Left colon (tissue), 2 donors: ENCODE measurements at regions not wholly inside any gene's neighbourhood (a gene's known extent, or its start where the extent isn't known, plus 50 kb on each side); places are given as distances from the start of the nearest gene placed in this dataset.
"Not testable (repeated sequence)": the region's sequence is repeated elsewhere in the genome, so short reads cannot be mapped to it uniquely, and the experiment has no call there.

Experiments used
- ATAC-seq: fragments of 200-7000 bp; cut with Tn5 transposase; one replicate; pipeline ENCODE4 v1.9.1; 2020; ENCODE audit warnings: mild to moderate bottlenecking, moderate library complexity
- DNase-seq, 2 donors: peaks; one replicate each; pipeline ENCODE4 v3.0.0-alpha.2; 2020
- intact Hi-C, 2 donors: fragments of 100-400 bp; cut with DNase I in 1 of 2; cut with micrococcal nuclease in 1 of 2; formaldehyde crosslinking; loops; one replicate each; pipeline versions ENCODE4 v1.11.2 to v1.14.0; 2022; cut with DNase I, micrococcal nuclease
- donor health status: DM: no; HTN: no; CAD: no.
- donor health status: DM: yes; HTN: yes; CAD: no.

- intact Hi-C loops, DNase-seq, ATAC-seq: not testable (repeated sequence)
These were observed 59.2 kb upstream of the CCDC180 start for GRCh38 chr9:97248252-97248651.

DNA sequence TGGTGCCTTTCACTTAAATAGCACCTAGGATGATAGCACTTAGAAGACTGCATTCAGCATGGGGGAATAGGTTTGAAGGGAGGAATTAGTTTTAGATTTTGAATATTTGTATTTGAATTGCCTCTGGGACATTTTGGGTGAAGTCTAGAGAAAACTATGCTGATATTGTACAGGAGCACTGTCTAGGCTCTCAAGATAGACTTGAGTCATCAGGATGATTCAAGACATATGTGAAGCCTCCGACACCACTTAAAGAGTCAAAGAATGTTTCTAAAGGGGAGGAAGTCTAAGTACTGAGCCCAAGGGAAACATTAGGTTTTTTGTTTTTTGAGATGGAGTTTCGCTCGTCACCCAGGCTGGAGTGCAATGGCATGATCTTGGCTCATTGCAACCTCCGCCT is 63.9 kb upstream of the CCDC180 start:
- DNase-seq (no peak), ATAC-seq (no peak)
- intact Hi-C loops: no loop called here

DNA sequence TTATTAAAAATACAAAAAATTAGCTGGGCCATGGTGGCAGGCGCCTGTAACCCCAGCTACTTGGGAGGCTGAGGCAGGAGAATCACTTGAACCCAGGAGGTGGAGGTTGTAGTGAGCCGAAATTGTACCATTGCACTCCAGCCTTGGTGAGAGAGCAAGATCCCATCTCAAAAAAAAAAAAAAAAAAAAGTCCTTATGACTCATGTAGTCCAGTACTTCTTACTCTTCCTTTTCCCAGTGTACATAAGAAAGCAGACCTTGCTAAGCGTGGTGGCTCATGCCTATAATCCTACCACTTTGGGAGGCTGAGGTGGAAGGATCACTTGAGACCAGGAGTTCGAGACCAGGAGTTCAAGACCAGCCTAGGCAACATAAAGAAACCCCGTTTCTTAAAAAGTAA is 66.0 kb upstream of the CCDC180 start:
- ATAC-seq, intact Hi-C loops, DNase-seq: not testable (repeated sequence)

DNA sequence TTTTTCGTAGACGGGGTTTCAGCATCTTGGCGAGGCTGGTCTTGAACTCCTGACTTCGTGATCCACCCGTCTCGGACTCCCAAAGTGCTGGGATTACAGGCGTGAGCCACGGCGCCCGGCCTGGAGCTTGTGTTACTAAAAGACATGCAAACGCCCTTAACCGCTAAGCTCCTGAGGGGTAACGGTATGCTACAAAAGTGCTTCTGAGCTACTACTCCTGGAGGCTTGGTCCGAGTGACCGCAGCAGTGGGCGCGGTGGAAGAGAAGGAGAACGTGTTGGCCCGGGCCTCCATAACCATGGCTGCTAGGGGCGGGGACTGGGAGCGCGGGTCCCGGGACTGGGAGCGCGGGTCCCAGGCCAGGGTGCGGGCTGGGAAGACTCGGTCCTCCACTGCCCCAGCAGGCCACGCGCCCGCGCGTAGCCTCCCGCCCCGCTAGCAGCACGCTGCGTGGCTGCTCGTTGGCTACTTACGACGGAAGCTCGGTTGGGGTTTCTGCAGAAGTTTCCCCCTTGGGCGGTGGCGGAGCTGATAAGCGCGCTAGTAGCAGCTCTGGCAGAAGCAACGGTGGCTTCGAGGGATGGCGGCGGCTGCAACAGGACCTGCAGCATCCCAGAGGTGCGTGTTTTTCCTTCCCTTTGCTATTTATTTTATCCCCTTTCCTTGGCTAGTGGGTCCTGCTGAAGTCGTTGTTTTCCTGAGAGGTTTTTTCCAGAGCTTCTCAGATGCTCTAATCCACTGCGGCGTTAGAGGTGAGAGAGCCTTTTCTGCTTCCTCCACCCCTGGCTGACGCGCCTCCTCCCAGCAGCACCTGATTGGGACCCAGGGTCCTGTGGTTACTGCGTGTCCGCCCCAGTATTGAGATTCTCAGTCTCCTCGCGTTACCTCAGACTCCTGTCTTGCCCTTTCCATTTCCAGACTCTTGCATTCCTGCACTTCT is 69.2 kb upstream of the CCDC180 start:
- ATAC-seq (peak; percentile 97), DNase-seq (peak; percentile 74 to 83)
- intact Hi-C loops: no loop called here

DNA sequence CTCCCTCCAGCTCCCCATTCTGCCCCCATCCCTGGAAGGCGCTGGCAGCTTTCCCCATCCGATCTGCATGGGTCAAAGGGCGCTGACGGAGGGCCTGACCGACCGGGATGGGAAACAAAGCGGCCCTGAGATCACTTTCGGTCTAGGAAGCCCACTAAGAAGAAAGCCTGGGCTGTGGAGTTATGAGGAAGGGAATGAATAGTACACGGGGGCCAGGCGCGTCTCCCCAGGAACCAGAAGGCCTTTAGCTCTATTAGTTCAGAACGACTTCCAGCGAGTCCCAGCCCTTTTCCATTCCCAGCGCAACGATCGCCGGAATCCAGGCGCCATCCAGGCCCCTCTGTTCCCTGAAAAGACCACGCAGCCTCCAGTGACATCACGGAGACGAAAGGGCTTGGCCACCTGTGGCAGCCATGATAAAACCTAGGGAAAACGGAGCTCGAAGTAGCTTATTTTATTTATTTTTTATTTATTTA is 70.1 kb upstream of the CCDC180 start:
- no peak for ATAC-seq
- peak in 1 of 2 donors; percentile 6 for DNase-seq
- intact Hi-C loops: no loop called here

- intact Hi-C loops, DNase-seq, ATAC-seq: not testable (repeated sequence)
These were observed 74.5 kb upstream of the CCDC180 start for GRCh38 chr9:97233009-97233400.

DNA sequence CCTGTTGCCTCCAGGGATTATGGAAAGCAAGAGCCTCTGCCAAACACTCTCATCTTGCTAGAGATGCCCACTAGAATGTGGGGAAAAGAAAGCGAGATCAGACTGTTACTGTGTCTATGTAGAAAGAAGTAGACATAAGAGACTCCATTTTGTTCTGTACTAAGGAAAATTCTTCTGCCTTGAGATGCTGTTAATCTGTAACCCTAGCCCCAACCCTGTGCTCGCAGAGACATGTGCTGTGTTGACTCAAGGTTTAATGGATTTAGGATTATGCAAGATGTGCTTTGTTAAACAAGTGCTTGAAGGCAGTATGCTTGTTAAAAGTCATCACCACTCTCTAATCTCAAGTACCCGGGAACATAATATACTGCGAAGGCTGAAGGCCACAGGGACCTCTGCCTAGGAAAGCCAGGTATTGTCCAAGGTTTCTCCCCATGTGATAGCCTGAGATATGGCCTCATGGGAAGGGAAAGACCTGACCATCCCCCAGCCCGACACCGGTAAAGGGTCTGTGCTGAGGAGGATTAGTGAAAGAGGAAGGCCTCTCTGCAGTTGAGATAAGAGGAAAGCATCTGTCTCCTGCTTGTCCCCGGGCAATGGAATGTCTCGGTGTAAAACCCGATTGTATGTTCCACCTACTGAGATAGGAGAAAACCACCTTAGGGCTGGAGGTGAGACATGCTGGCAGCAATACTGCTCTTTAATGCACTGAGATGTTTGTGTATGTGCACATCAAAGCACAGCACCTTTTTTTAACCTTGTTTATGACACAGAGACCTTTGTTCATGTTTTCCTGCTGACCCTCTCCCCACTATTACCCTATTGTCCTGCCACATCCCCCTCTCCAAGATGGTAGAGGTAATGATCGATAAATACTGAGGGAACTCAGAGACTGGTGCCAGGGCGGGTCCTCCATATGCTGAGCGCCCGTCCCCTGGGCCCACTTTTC is 75.1 kb upstream of the CCDC180 start:
- DNase-seq, intact Hi-C loops, ATAC-seq: not testable (repeated sequence)

DNA sequence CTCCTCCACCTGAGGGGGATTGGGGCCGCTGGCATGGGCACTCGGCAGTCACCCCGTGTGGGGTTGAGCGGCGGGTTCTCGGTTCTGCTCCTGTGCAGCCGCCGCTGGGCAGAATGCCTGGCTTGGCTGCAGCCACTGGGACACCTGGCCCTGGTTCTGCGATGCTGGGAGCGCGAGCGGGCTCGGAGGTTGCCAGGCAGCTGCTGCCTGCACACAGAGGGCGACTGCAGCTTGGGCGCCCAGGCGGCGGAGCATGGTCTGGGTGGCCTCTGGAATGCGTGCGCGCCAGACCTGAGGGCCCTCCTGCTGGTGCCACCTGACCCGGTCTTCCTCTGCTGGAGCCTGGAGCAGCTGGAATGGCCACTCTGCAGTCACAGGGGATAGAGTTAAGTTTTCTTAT is 85.1 kb upstream of the CCDC180 start:
- ATAC-seq, DNase-seq, intact Hi-C loops: not testable (repeated sequence)

DNA sequence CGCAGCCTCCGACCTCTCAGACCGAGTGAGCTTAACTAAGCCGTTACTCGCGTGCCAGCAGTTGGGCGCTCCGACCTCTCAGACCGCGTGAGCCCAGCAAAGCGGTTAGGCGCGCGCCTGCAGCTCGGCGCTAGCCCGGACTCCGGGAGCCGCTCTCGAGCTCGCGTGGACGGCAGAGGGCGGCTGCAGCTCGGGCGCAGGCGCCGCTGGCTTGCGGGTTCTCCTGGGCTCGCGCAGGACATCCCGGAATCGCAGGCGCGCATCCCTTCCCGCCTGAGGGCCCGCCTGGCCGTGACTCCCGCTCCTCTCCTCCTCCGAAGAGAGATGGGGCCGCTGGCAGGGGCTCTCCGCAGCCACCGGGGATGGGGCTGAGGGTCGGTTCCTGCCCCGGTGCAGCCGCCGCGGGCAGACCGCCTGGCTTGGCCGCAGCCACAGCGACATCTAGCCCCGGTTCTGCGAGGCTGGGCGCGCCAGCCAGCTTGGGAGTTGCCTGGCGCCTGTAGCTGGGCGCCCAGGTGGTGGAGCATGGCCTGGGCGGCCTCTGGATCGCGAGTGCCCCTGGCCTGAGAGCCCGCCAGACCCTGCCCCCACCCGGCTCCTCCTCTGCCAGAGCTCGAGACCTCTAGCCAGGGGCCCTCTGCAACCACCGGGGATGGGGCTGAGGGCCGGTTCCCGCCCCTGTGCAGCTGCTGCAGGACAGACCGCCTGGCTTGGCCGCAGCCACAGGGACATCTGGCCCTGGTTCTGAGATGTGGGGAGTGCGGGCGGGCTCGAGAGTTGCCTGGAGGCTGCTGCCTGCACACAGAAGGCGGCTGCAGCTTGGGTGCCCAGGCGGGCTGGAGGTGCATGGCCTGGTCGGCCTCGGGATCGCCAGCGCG is 85.7 kb upstream of the CCDC180 start:
- ATAC-seq (peak; percentile 100), DNase-seq (peak; percentile 38 to 79)
- intact Hi-C loops: not testable (repeated sequence)

DNA sequence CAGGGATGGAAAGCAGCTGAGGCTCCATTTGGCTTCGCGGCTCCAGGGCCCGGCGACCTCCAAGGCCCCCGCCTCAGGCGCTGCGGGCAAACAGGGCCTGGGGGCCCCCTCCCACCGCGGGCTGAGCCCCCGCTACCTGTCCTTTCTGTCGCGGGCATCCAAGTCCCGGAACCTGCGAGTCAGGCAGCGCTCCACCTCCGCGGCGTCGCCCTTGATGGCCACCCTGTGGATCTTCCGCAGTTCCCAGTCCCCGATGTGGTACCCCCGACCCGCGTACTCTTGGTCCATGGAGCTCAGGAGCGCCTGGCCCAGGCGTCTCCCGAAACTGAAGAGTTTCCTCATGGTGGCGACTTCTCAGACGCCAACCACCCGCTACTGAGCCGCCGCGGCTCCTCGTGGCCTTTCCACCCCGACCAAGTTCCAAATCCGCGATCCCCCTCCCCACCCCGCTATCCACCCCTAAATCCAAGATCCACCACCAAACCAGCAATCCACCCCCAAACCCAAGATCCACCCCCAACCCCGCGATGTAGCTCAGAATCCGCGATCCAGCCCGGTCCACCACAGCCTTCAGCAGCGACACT is 86.5 kb upstream of the CCDC180 start:
- DNase-seq: no peak
- ATAC-seq: peak; percentile 27
- intact Hi-C loops: no loop called here

- DNase-seq, ATAC-seq, intact Hi-C loops: not testable (repeated sequence)
These were observed 87.1 kb upstream of the CCDC180 start for GRCh38 chr9:97220396-97220795.

- ATAC-seq, intact Hi-C loops, DNase-seq: not testable (repeated sequence)
These were observed 87.9 kb upstream of the CCDC180 start for GRCh38 chr9:97219443-97220140.

GRCh38 chr9:97215127-97215526 is 92.3 kb upstream of the CCDC180 start:
- intact Hi-C loops, ATAC-seq: not testable (repeated sequence)

GRCh38 chr9:97214556-97214955 is 92.9 kb upstream of the CCDC180 start:
- intact Hi-C loops: not testable (repeated sequence)

More at GRCh38 chr9:97215127-97215526, 92.3 kb upstream of the CCDC180 start:
- DNase-seq: not testable (repeated sequence)

DNA sequence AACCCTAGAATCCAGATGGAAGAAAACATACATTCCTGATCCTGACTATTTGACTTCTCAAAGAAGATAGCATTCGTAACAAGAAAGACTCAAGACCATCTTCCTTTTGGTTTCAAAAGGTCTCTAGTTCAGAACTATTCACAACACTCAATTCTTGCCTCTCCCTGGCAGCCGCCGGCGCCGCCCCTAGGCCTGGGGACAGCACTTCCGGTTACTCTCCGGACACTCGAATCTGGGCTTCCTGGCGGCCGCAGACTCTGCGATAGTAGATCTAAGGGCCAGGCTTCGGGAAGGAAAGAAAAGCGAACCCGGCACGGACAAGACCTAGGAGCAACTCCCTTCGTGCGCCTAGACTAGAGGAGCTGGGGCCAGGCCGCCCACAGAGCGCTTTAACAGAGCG is 107.8 kb upstream of the CCDC180 start:
- intact Hi-C loops, DNase-seq: not testable (repeated sequence)
- peak; percentile 42 for ATAC-seq

More at GRCh38 chr9:97214556-97214955, 92.9 kb upstream of the CCDC180 start:
- not testable (repeated sequence) for DNase-seq, ATAC-seq

GRCh38 chr9:97193767-97194166 is 113.7 kb upstream of the CCDC180 start:
- DNase-seq, ATAC-seq, intact Hi-C loops: not testable (repeated sequence)

- ATAC-seq (no peak), DNase-seq (no peak)
- intact Hi-C loops: no loop called here
These were observed 118.9 kb upstream of the CCDC180 start for GRCh38 chr9:97188545-97188944.
